HepG2 (cell line): ENCODE measurements at regions not wholly inside any gene's neighbourhood (a gene's known extent, or its start where the extent isn't known, plus 50 kb on each side); places are given as distances from the start of the nearest gene placed in this dataset.

Source experiments
- ATAC-seq: fragments of 200-7000 bp; cut with Tn5 transposase; 3 replicates; pipeline ENCODE4 v1.9.1; 2020; ENCODE audit warnings: mild to moderate bottlenecking, moderate library complexity
- BruUV-seq: library from RNA; stranded (reverse); fragments of 400-500 nt; replicated peaks from 2 replicates; lab custom pipeline; 2021; lab: Mats Ljungman, UMichigan
- CTCF ChIA-PET: fragments of 300-600 bp; formaldehyde crosslinking; extraction: SDS; loops from one replicate; lab custom pipeline; 2021; ENCODE audit warnings: low total read pairs, inconsistent platforms, low intra/inter-chr PET ratio; lab: Yijun Ruan, JAX
- POLR2A ChIA-PET: fragments of 350-600 bp; sonication (Branson Sonifier 250); formaldehyde crosslinking; loops from one replicate; lab custom pipeline; 2020; ENCODE audit warnings: antibody characterized with exemption, inconsistent platforms; lab: Yijun Ruan, JAX
- DNase-seq: peaks from one replicate; pipeline ENCODE4 v3.0.0-alpha.2; 2015; ENCODE audit warnings: low spot score
- FAIRE-seq: peaks from 3 replicates; lab custom pipeline; 2011; peaks lifted over from hg19 to GRCh38; lab: Jason Lieb, UNC
- H2AFZ ChIP-seq: one replicate; pipeline ENCODE4 v1.6.1; 2011; ENCODE audit warnings: low read length, inconsistent platforms
- H3K27ac ChIP-seq: fragments of 300-600 bp; 3 replicates; pipeline ENCODE4 v1.8.0; 2011; ENCODE audit warnings: mixed run types, mild to moderate bottlenecking, mixed read lengths, low read length, inconsistent platforms; ENCODE audit not compliant: insufficient read depth; ENCODE audit errors: extremely low read length
- H3K27me3 ChIP-seq, 2 experiments: fragments of 200-600 bp in 1 of 2; 2 replicates in 1 of 2; 3 replicates in 1 of 2; pipeline versions ENCODE4 v1.6.0 to v1.8.0; 2011; ENCODE audit warnings: low read length in 2 of 2, mild to moderate bottlenecking in 2 of 2, moderate library complexity in 2 of 2, inconsistent platforms in 1 of 2; ENCODE audit not compliant: insufficient read depth in 2 of 2, control insufficient read depth in 1 of 2
- H3K36me3 ChIP-seq, 2 experiments: fragments of 200-600 bp in 1 of 2; replicated peaks in 1 of 2; 2 replicates in 1 of 2; 3 replicates in 1 of 2; pipeline versions ENCODE4 v1.5.1 to v1.8.0; 2011; ENCODE audit warnings: low read length in 2 of 2, inconsistent platforms in 1 of 2; ENCODE audit not compliant: insufficient read depth in 2 of 2, control insufficient read depth in 1 of 2
- H3K4me1 ChIP-seq: 2 replicates; pipeline ENCODE4 v1.5.1; 2012; ENCODE audit warnings: low read length, inconsistent platforms; ENCODE audit not compliant: insufficient read depth
- H3K4me2 ChIP-seq: 2 replicates; pipeline ENCODE4 v1.6.0; 2011; ENCODE audit warnings: low read depth, low read length, inconsistent platforms
- H3K4me3 ChIP-seq, 3 experiments: fragments of 200-600 bp in 1 of 3; sonication (generic), shearing (Covaris generic) in 1 of 3; replicated peaks in 1 of 3; 2 replicates each; pipeline ENCODE4 v1.5.1; 2011 to 2016; ENCODE audit warnings: low read length in 3 of 3, inconsistent platforms in 2 of 3, low read depth in 2 of 3, mild to moderate bottlenecking in 2 of 3, control low read depth in 1 of 3, mixed read lengths in 1 of 3; ENCODE audit not compliant: insufficient read depth in 1 of 3
- H3K79me2 ChIP-seq: one replicate; pipeline ENCODE4 v1.6.1; 2011; ENCODE audit warnings: low read length, inconsistent platforms; ENCODE audit not compliant: insufficient read depth
- H3K9ac ChIP-seq: 2 replicates; pipeline ENCODE4 v1.6.0; 2011; ENCODE audit warnings: mild to moderate bottlenecking, low read depth, low read length, inconsistent platforms; ENCODE audit not compliant: insufficient read depth
- H3K9me3 ChIP-seq: 2 replicates; pipeline ENCODE4 v1.5.1; 2012; ENCODE audit warnings: mild to moderate bottlenecking, low read length
- H4K20me1 ChIP-seq: 2 replicates; pipeline ENCODE4 v1.6.0; 2011; ENCODE audit warnings: inconsistent platforms, mild to moderate bottlenecking, low read length, moderate library complexity; ENCODE audit not compliant: insufficient read depth
- GPN1 ChIP-seq: sonication (generic); formaldehyde crosslinking; IDR thresholded peaks from 2 replicates; pipeline ENCODE4 v1.5.1; 2020; ENCODE audit warnings: missing genetic modification reagents, borderline replicate concordance
- HNF4G ChIP-seq, 2 experiments: sonication (generic) in 1 of 2; formaldehyde crosslinking in 1 of 2; IDR thresholded peaks; 2 replicates each; pipeline versions ENCODE4 v1.4.0 to v1.6.1; 2011 to 2020; ENCODE audit warnings: borderline replicate concordance in 2 of 2, low read depth in 2 of 2, mild to moderate bottlenecking in 2 of 2, low read length in 1 of 2, missing genetic modification reagents in 1 of 2, moderate library complexity in 1 of 2
- LBX2 ChIP-seq: sonication (generic); formaldehyde crosslinking; IDR thresholded peaks from 2 replicates; pipeline ENCODE4 v1.5.0; 2020; ENCODE audit warnings: missing genetic modification reagents, mild to moderate bottlenecking, borderline replicate concordance
- MBD4 ChIP-seq: IDR thresholded peaks from 2 replicates; pipeline ENCODE4 v1.6.1; 2012; ENCODE audit warnings: low read length, inconsistent platforms, borderline replicate concordance
- MYC ChIP-seq: sonication (generic); formaldehyde crosslinking; IDR thresholded peaks from 2 replicates; pipeline ENCODE4 v1.9.0; 2021; ENCODE audit warnings: missing genetic modification reagents, borderline replicate concordance
- NFKBIZ ChIP-seq: IDR thresholded peaks from 2 replicates; pipeline ENCODE4 v1.6.1; 2018; ENCODE audit warnings: missing genetic modification reagents, missing compliant biosample characterization
- PTBP1 ChIP-seq: fragments of 200-400 bp; formaldehyde crosslinking; IDR thresholded peaks from 2 replicates; pipeline ENCODE4 v1.6.1; 2018; ENCODE audit warnings: low read length, low read depth; ENCODE audit not compliant: poor library complexity, severe bottlenecking
- SAP130 ChIP-seq: IDR thresholded peaks from 2 replicates; pipeline ENCODE4 v1.6.1; 2016; ENCODE audit warnings: low read depth
- SATB2 ChIP-seq: sonication (generic); formaldehyde crosslinking; IDR thresholded peaks from 2 replicates; pipeline ENCODE4 v1.5.0; 2020; ENCODE audit warnings: missing genetic modification reagents
- SMARCC2 ChIP-seq: fragments of 450-650 bp; IDR thresholded peaks from 2 replicates; pipeline ENCODE4 v1.6.1; 2017; ENCODE audit warnings: antibody characterized with exemption, mild to moderate bottlenecking
- TEAD2 ChIP-seq: sonication (generic); formaldehyde crosslinking; IDR thresholded peaks from 2 replicates; pipeline ENCODE4 v1.9.0; 2021; ENCODE audit warnings: missing genetic modification reagents
- ZNF317 ChIP-seq: sonication (generic); formaldehyde crosslinking; IDR thresholded peaks from 2 replicates; pipeline ENCODE4 v1.5.0; 2020; ENCODE audit warnings: mild to moderate bottlenecking, missing genetic modification reagents
- ZNF562 ChIP-seq: sonication (generic); formaldehyde crosslinking; IDR thresholded peaks from 2 replicates; pipeline ENCODE4 v1.8.0; 2022; ENCODE audit warnings: missing genetic modification reagents, borderline replicate concordance
- ZNF703 ChIP-seq: sonication (generic); formaldehyde crosslinking; IDR thresholded peaks from 2 replicates; pipeline ENCODE4 v1.5.1; 2020; ENCODE audit warnings: missing genetic modification reagents, mild to moderate bottlenecking, moderate library complexity, borderline replicate concordance
- WGBS: methylation state at CpG from one replicate; pipeline ENCODE4 v1.1.6; 2017; ENCODE audit warnings: low lambda C conversion rate; 5-methylcytosine and 5-hydroxymethylcytosine counted together
- in situ Hi-C: cut with HindIII; loops from 2 replicates; pipeline ENCODE4 v1.10.0; 2017; ENCODE audit warnings: low pct_unique_long_range_greater_than_20kb; ENCODE audit not compliant: extremely low pct_ligation_motif_present
- intact Hi-C: fragments of 100-400 bp; cut with micrococcal nuclease; formaldehyde crosslinking; loops from one replicate; pipeline ENCODE4 v1.10.0; 2022; ENCODE audit not compliant: unreplicated experiment
- TF ChIP-seq, protein P1 (sequence below): sonication (generic); formaldehyde crosslinking; IDR thresholded peaks from 2 replicates; pipeline ENCODE4 v1.5.0; 2020; ENCODE audit warnings: mild to moderate bottlenecking, missing genetic modification reagents
- TF ChIP-seq, protein P2 (sequence below): sonication (generic); formaldehyde crosslinking; IDR thresholded peaks from 2 replicates; pipeline ENCODE4 v1.4.0; 2020; ENCODE audit warnings: missing genetic modification reagents
- TF ChIP-seq, protein P3 (sequence below): sonication (generic); formaldehyde crosslinking; IDR thresholded peaks from 2 replicates; pipeline ENCODE4 v1.9.0; 2022; ENCODE audit warnings: missing genetic modification reagents, mild to moderate bottlenecking, borderline replicate concordance

DNA sequence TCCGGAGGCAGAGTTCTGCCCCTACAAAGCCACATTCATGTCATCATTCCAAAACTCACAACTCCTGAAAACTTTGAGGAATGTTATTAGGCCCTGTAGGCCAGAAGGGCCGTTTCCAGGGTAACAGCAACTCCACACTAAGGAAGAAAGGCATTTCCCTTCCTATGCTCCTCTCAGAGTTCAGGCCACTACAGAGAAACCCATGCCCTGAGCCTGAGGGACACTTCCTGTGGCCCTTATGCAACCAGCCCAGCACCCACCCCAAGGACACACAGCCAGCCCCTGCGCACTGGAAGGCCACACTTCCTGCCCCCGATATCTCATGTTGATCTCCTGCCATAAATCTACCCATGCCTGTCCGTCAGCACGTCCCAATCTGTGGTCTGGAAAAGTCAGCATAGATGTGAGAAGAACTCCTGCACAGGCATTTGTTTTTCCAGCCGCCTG, 289.3 kb downstream of the BCOR start:
- in situ Hi-C loops: no loop called here

More for the DNA sequence above, 289.3 kb downstream of the BCOR start:
- no peak overlapping the region for H2AFZ ChIP-seq
- ATAC-seq (no peak), FAIRE-seq (no peak), DNase-seq (no peak)
- no peaks in the 10 kb centered on the region for H3K79me2 ChIP-seq
- no TSS peak for BruUV-seq
- WGBS: 44% methylated on average over 7 of the region's 7 CpGs
- H3K9ac ChIP-seq: no peak overlapping the region
- H3K27me3 ChIP-seq: no peaks in the 10 kb centered on the region
- no peak overlapping the region for H3K27ac ChIP-seq
- POLR2A ChIA-PET: no interaction called here
- H3K4me2 ChIP-seq: no peak overlapping the region
- no peaks in the 10 kb centered on the region for H3K36me3 ChIP-seq
- H3K9me3 ChIP-seq: no peaks in the 10 kb centered on the region
- H3K4me3 ChIP-seq: no peak overlapping the region
- no peaks in the 10 kb centered on the region for H4K20me1 ChIP-seq
- intact Hi-C loops: no loop called here
- no peak for TF ChIP-seq MBD4
- TF ChIP-seq PTBP1: no peak
- TF ChIP-seq, protein P1, sequence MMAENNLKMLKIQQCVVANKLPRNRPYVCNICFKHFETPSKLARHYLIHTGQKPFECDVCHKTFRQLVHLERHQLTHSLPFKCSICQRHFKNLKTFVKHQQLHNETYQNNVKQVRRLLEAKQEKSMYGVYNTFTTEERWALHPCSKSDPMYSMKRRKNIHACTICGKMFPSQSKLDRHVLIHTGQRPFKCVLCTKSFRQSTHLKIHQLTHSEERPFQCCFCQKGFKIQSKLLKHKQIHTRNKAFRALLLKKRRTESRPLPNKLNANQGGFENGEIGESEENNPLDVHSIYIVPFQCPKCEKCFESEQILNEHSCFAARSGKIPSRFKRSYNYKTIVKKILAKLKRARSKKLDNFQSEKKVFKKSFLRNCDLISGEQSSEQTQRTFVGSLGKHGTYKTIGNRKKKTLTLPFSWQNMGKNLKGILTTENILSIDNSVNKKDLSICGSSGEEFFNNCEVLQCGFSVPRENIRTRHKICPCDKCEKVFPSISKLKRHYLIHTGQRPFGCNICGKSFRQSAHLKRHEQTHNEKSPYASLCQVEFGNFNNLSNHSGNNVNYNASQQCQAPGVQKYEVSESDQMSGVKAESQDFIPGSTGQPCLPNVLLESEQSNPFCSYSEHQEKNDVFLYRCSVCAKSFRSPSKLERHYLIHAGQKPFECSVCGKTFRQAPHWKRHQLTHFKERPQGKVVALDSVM (CRISPR knock-in tag): no peak
- TF ChIP-seq, protein P2, sequence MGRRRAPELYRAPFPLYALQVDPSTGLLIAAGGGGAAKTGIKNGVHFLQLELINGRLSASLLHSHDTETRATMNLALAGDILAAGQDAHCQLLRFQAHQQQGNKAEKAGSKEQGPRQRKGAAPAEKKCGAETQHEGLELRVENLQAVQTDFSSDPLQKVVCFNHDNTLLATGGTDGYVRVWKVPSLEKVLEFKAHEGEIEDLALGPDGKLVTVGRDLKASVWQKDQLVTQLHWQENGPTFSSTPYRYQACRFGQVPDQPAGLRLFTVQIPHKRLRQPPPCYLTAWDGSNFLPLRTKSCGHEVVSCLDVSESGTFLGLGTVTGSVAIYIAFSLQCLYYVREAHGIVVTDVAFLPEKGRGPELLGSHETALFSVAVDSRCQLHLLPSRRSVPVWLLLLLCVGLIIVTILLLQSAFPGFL (CRISPR knock-in tag): no peak
- TF ChIP-seq MYC (CRISPR knock-in tag): no peak
- no peak for TF ChIP-seq ZNF562
- TF ChIP-seq, protein P3, sequence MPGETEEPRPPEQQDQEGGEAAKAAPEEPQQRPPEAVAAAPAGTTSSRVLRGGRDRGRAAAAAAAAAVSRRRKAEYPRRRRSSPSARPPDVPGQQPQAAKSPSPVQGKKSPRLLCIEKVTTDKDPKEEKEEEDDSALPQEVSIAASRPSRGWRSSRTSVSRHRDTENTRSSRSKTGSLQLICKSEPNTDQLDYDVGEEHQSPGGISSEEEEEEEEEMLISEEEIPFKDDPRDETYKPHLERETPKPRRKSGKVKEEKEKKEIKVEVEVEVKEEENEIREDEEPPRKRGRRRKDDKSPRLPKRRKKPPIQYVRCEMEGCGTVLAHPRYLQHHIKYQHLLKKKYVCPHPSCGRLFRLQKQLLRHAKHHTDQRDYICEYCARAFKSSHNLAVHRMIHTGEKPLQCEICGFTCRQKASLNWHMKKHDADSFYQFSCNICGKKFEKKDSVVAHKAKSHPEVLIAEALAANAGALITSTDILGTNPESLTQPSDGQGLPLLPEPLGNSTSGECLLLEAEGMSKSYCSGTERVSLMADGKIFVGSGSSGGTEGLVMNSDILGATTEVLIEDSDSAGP (CRISPR knock-in tag): no peak
- no peak for TF ChIP-seq HNF4G (IDR thresholded peaks at IDR 0.05; ENCODE audit: borderline replicate concordance, low read depth, low read length)
- TF ChIP-seq HNF4G (CRISPR knock-in tag; IDR thresholded peaks at IDR 0.05; ENCODE audit: borderline replicate concordance, low read depth): no peak
- no peak for TF ChIP-seq NFKBIZ
- TF ChIP-seq TEAD2: no peak
- no peak for TF ChIP-seq ZNF317 (CRISPR knock-in tag)
- TF ChIP-seq GPN1: no peak
- no peak for TF ChIP-seq SMARCC2
- no peak for TF ChIP-seq LBX2 (CRISPR knock-in tag)
- no peak for TF ChIP-seq ZNF703 (CRISPR knock-in tag)
- TF ChIP-seq SATB2 (CRISPR knock-in tag): no peak
- TF ChIP-seq SAP130 (CRISPR knock-in tag): no peak
- CTCF ChIA-PET: no interaction called here
- H3K4me1 ChIP-seq: no peaks in the 10 kb centered on the region
